A673 (cell line): ENCODE measurements at regions not wholly inside any gene's neighbourhood (a gene's known extent, or its start where the extent isn't known, plus 50 kb on each side); places are given as distances from the start of the nearest gene placed in this dataset.

Source experiments
- CTCF ChIP-seq: fragments of 300-800, 200-600 bp; sonication (generic); conservative IDR thresholded peaks from 2 replicates; pipeline ENCODE4 v1.5.1; 2017; ENCODE audit warnings: low read depth, mild to moderate bottlenecking, antibody characterized with exemption, low read length, moderate library complexity, mixed read lengths
- EZH2 ChIP-seq: fragments of 200-600 bp; sonication (generic); IDR thresholded peaks from 2 replicates; pipeline ENCODE4 v1.6.1; 2017; ENCODE audit warnings: borderline replicate concordance, low read depth, mild to moderate bottlenecking, mixed read lengths, antibody characterized with exemption, low read length; ENCODE audit not compliant: poor library complexity, severe bottlenecking

- no peak for TF ChIP-seq CTCF
- TF ChIP-seq EZH2, result no peak
Observed at GRCh38 chr14:97267509-97267908, 470.3 kb downstream of the VRK1 start.
